Fibroblast of the conjunctiva (primary cell): ENCODE measurements at regions not wholly inside any gene's neighbourhood (a gene's known extent, or its start where the extent isn't known, plus 50 kb on each side); places are given as distances from the start of the nearest gene placed in this dataset.

Experiments used
- DNase-seq: peaks from one replicate; pipeline ENCODE4 v3.0.0-alpha.2; 2010; ENCODE audit warnings: low read depth

- no peak for DNase-seq
Observed at GRCh38 chrX:112137276-112137675, 54.7 kb upstream of the TRPC5 start.
